ENCODE measurements at regions not wholly inside any gene's neighbourhood (a gene's known extent, or its start where the extent isn't known, plus 50 kb on each side); places are given as distances from the start of the nearest gene placed in this dataset.

DNA sequence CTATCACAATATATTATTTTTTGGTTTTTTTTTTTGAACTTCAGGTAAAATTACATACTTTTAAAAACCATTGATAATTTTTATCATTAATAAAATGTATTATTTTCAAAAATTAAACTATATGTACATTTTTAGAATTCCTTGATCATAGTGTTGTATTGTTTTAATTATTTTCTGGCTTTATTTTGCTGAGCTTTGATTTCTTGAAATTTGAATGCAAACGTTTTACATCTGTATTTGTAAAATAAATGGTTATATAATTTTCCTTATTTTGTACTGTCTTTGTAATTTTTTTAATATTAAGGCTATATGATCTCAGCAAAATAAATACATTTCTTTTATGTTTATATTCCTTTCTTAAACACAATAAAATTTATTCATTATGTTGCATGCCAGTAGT is 125.6 kb downstream of the KIF2B start:
- TF ChIP-seq, protein P1, sequence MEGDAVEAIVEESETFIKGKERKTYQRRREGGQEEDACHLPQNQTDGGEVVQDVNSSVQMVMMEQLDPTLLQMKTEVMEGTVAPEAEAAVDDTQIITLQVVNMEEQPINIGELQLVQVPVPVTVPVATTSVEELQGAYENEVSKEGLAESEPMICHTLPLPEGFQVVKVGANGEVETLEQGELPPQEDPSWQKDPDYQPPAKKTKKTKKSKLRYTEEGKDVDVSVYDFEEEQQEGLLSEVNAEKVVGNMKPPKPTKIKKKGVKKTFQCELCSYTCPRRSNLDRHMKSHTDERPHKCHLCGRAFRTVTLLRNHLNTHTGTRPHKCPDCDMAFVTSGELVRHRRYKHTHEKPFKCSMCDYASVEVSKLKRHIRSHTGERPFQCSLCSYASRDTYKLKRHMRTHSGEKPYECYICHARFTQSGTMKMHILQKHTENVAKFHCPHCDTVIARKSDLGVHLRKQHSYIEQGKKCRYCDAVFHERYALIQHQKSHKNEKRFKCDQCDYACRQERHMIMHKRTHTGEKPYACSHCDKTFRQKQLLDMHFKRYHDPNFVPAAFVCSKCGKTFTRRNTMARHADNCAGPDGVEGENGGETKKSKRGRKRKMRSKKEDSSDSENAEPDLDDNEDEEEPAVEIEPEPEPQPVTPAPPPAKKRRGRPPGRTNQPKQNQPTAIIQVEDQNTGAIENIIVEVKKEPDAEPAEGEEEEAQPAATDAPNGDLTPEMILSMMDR (IDR thresholded peaks at IDR 0.05) = no peak
- Histone ChIP-seq H2AFZ (no peak overlapping the region), H3K27ac (no peak overlapping the region), H3K36me3 (ENCODE audit: control insufficient read depth, insufficient read depth, low read length) (no peaks in the 10 kb centered on the region), H3K79me2 (no peaks in the 10 kb centered on the region), H3K9ac (no peak overlapping the region), H3K4me2 (ENCODE audit: low read length) (no peak overlapping the region), H3K9me3 (ENCODE audit: control insufficient read depth, low read length) (no peaks in the 10 kb centered on the region), H3K4me3 (ENCODE audit: low read depth, low read length) (no peak overlapping the region), H3K27me3 (ENCODE audit: control insufficient read depth, insufficient read depth, low read length) (no peaks in the 10 kb centered on the region), H3K4me1 (no peaks in the 10 kb centered on the region)

DNA sequence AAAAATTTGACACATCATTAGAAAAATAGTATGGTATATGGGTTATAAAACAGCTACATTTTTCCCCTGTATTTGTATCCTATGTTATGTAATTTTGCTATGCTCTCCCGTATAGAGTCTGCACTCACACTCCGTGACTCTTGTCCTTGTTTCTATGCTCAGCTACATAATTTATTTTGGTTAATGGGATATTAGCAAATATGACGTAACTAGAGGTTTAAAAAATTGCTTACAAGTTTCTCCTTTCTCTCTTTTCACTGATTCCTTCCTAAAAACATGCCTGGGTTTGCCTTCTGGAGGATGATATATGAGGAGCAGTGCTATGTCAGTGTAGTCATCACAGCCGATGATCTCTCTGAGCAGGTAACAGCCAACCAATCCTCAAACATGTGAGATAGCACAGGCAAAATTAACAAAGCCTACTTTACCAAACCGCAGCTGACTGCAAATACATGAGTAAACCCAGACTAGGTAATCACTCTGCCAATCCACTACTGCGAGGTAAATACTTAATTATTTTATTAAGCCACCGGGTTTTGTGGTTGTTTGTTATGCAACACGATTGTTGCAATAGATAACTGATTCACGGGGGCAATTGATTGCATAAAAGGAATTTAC is 126.9 kb downstream of the KIF2B start:
- Histone ChIP-seq H3K4me2 (ENCODE audit: low read length) (no peak overlapping the region), H3K9me3 (ENCODE audit: control insufficient read depth, low read length) (no peaks in the 10 kb centered on the region), H3K4me3 (ENCODE audit: low read depth, low read length) (no peak overlapping the region), H3K27me3 (ENCODE audit: control insufficient read depth, insufficient read depth, low read length) (no peaks in the 10 kb centered on the region), H3K9ac (no peak overlapping the region), H3K4me1 (no peaks in the 10 kb centered on the region), H3K27ac (no peak overlapping the region), H2AFZ (no peak overlapping the region), H3K79me2 (no peaks in the 10 kb centered on the region), H3K36me3 (ENCODE audit: control insufficient read depth, insufficient read depth, low read length) (no peaks in the 10 kb centered on the region)
- TF ChIP-seq, protein P1 (IDR thresholded peaks at IDR 0.05) = no peak

DNA sequence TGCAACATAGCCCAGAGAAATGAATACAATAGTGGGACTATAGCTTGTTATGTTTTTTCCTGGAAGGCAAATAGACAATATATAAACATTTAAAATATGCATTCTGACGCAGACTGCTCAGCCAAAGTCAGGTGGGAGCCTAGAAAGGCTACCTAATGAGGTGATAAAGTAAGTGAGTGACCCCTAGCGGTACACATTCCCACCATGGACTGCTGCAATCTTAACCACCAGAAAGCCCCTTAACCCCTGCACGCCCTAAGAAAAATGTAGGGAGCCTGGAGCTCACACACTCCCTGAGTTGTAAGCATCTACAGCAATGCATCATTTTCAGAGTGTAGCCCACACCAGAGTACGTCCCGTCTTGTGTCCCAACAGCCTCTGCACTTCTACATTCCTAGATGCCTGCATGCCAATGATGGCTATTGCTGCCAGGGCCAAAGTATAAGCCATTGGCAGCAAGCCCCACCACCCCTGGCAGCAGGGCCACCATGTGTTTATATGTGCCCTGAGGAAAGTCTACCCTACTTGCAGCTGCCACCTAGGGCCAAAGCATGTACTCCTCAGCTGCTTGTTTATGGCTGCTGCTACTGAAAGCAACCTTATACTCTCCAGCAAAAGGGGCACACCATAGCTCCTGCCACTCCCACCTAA is 127.6 kb downstream of the KIF2B start:
- H3K4me1 ChIP-seq = no peaks in the 10 kb centered on the region
- no peak overlapping the region for H2AFZ ChIP-seq
- no peaks in the 10 kb centered on the region for H3K9me3 ChIP-seq (ENCODE audit: control insufficient read depth, low read length)
- no peak overlapping the region for H3K9ac ChIP-seq
- TF ChIP-seq, protein P1 (IDR thresholded peaks at IDR 0.05) = no peak
- no peak overlapping the region for H3K4me3 ChIP-seq (ENCODE audit: low read depth, low read length)
- no peaks in the 10 kb centered on the region for H3K36me3 ChIP-seq (ENCODE audit: control insufficient read depth, insufficient read depth, low read length)
- H3K79me2 ChIP-seq = no peaks in the 10 kb centered on the region
- H3K27me3 ChIP-seq (ENCODE audit: control insufficient read depth, insufficient read depth, low read length) = no peaks in the 10 kb centered on the region
- H3K27ac ChIP-seq = no peak overlapping the region
- H3K4me2 ChIP-seq (ENCODE audit: low read length) = no peak overlapping the region

DNA sequence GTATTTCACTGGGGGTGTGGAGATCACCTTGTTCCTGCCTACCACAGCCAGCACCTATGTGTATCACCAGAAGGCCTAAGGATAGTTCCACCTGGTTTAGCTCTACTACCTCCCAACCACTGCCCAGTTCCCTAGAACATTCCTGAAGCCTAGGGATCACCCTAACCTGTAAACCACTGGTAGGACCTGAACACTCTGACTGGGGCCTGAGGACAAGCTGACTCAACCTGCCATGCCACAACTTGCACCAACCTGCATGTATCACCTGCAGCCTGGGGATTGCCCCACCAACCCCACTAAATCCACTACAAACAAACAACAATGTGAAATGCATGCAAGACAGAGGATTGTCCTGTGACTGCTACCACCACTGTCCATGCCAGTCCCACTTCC is 128.1 kb downstream of the KIF2B start:
- no peaks in the 10 kb centered on the region for H3K4me1 ChIP-seq
- H3K9me3 ChIP-seq (ENCODE audit: control insufficient read depth, low read length) = no peaks in the 10 kb centered on the region
- no peaks in the 10 kb centered on the region for H3K36me3 ChIP-seq (ENCODE audit: control insufficient read depth, insufficient read depth, low read length)
- no peaks in the 10 kb centered on the region for H3K27me3 ChIP-seq (ENCODE audit: control insufficient read depth, insufficient read depth, low read length)
- H2AFZ ChIP-seq = no peak overlapping the region
- no peak overlapping the region for H3K4me2 ChIP-seq (ENCODE audit: low read length)
- TF ChIP-seq, protein P1 (IDR thresholded peaks at IDR 0.05) = no peak
- no peak overlapping the region for H3K27ac ChIP-seq
- no peak overlapping the region for H3K4me3 ChIP-seq (ENCODE audit: low read depth, low read length)
- no peak overlapping the region for H3K9ac ChIP-seq
- no peaks in the 10 kb centered on the region for H3K79me2 ChIP-seq

DNA sequence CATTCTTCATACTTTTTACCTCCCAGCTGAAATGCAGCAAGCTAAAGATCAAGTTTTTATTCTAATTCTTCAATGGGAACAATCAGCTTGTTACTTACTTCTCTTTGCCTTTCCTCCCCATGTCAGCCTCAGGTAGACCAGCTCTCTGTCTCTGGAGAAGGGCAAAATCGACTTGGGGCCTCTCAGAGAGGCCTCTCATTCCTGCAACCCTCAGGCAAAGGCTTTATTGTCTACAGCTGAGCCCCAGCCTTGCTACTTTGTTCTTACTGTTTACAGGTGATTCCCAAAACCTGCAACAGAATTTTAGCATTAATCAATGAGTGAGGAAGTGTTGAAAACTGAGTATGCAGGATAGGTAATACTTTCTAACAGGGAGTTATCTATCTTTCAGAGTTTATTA is 148.6 kb downstream of the KIF2B start:
- no peak overlapping the region for H3K9ac ChIP-seq
- H3K4me2 ChIP-seq (ENCODE audit: low read length) = no peak overlapping the region
- H3K36me3 ChIP-seq (ENCODE audit: control insufficient read depth, insufficient read depth, low read length) = no peaks in the 10 kb centered on the region
- H2AFZ ChIP-seq = no peak overlapping the region
- no peak overlapping the region for H3K27ac ChIP-seq
- H3K4me3 ChIP-seq (ENCODE audit: low read depth, low read length) = no peak overlapping the region
- TF ChIP-seq, protein P1 (IDR thresholded peaks at IDR 0.05) = no peak
- H3K79me2 ChIP-seq = no peaks in the 10 kb centered on the region
- no peaks in the 10 kb centered on the region for H3K4me1 ChIP-seq
- H3K9me3 ChIP-seq (ENCODE audit: control insufficient read depth, low read length) = no peaks in the 10 kb centered on the region
- H3K27me3 ChIP-seq (ENCODE audit: control insufficient read depth, insufficient read depth, low read length) = no peaks in the 10 kb centered on the region

Data from parathyroid adenoma (tissue), 2 donors.